Spleen (tissue), 11 donors: ENCODE measurements at regions not wholly inside any gene's neighbourhood (a gene's known extent, or its start where the extent isn't known, plus 50 kb on each side); places are given as distances from the start of the nearest gene placed in this dataset.

Experiments
- DNase-seq: peaks from one replicate; pipeline ENCODE4 v3.0.0-alpha.2; 2020
- H3K27ac ChIP-seq, 8 donors: fragments of 200-600 bp; sonication (generic) in 7 of 8; 1 replicate in 4 of 8; 2 replicates in 4 of 8; pipeline versions ENCODE4 v1.5.0 to v1.8.0; 2016 to 2021; ENCODE audit warnings: inconsistent platforms in 4 of 8, mild to moderate bottlenecking in 4 of 8, moderate library complexity in 1 of 8
- H3K27me3 ChIP-seq, 7 donors: fragments of 200-600 bp; sonication (generic) in 6 of 7; replicated peaks in 1 of 7; 1 replicate in 4 of 7; 2 replicates in 3 of 7; pipeline versions ENCODE4 v1.5.0 to v1.8.0; 2016 to 2021; ENCODE audit warnings: inconsistent platforms in 3 of 7, mild to moderate bottlenecking in 1 of 7
- H3K36me3 ChIP-seq, 6 donors: fragments of 200-600 bp; sonication (generic) in 5 of 6; 1 replicate in 4 of 6; 2 replicates in 2 of 6; pipeline versions ENCODE4 v1.5.0 to v1.8.0; 2016 to 2021; ENCODE audit warnings: inconsistent platforms in 2 of 6
- H3K4me1 ChIP-seq, 6 donors: fragments of 200-600 bp; sonication (generic) in 5 of 6; 1 replicate in 3 of 6; 2 replicates in 3 of 6; pipeline versions ENCODE4 v1.5.0 to v1.8.0; 2016 to 2021; ENCODE audit warnings: inconsistent platforms in 3 of 6
- H3K4me3 ChIP-seq, 8 donors: fragments of 200-600 bp; sonication (generic) in 7 of 8; 1 replicate in 4 of 8; 2 replicates in 4 of 8; pipeline versions ENCODE4 v1.5.0 to v1.8.0; 2016 to 2021; ENCODE audit warnings: inconsistent platforms in 4 of 8, mild to moderate bottlenecking in 4 of 8, moderate library complexity in 2 of 8
- H3K9me3 ChIP-seq, 8 donors: fragments of 200-600 bp; sonication (generic) in 7 of 8; 1 replicate in 4 of 8; 2 replicates in 4 of 8; pipeline versions ENCODE4 v1.5.0 to v1.8.0; 2016 to 2021; ENCODE audit warnings: inconsistent platforms in 4 of 8
- POLR2A ChIP-seq, 3 donors: fragments of 450-650 bp; IDR thresholded peaks; one replicate each; pipeline ENCODE4 v1.5.1; 2017; ENCODE audit warnings: antibody characterized with exemption in 3 of 3, mild to moderate bottlenecking in 1 of 3
- POLR2AphosphoS5 ChIP-seq, 3 donors: sonication (generic); formaldehyde crosslinking; IDR thresholded peaks; one replicate each; pipeline ENCODE4 v1.5.1; 2017; ENCODE audit warnings: antibody characterized with exemption in 3 of 3
- WGBS, 5 donors: extraction: QIAGEN DNeasy Blood & Tissue Kit in 3 of 5; methylation state at CpG; one replicate each; pipeline versions ENCODE4 v1.1.5 to v1.1.7; 2013 to 2018; 5-methylcytosine and 5-hydroxymethylcytosine counted together
- intact Hi-C: fragments of 100-400 bp; cut with DNase I; formaldehyde crosslinking; loops from one replicate; pipeline ENCODE4 v1.15.0; 2023; ENCODE audit warnings: low total_unique reads
- TF ChIP-seq, protein P1 (sequence below), 11 experiments: fragments of 200-600 bp in 7 of 11; fragments of 450-650 bp in 4 of 11; sonication (generic) in 4 of 11; IDR thresholded peaks in 8 of 11; conservative IDR thresholded peaks in 3 of 11; 1 replicate in 7 of 11; 2 replicates in 4 of 11; pipeline versions ENCODE4 v1.4.0 to v1.8.0; 2016 to 2021; ENCODE audit warnings: antibody characterized with exemption in 11 of 11, inconsistent platforms in 4 of 11, mild to moderate bottlenecking in 1 of 11
- donor health status: healthy with polysubstance abuse.
- donor health status: DM: no; HTN: no; CAD: no; lungs with moderate emphysema.
- donor health status: DM: no; HTN: no; CAD: no.
- donor health status: Bipolar disorder and iron deficiency.
- donor health status: healthy.
- donor health status: DM: no; HTN: no; CAD: no.
- donor health status: DM: yes; HTN: yes; CAD: no.

DNA sequence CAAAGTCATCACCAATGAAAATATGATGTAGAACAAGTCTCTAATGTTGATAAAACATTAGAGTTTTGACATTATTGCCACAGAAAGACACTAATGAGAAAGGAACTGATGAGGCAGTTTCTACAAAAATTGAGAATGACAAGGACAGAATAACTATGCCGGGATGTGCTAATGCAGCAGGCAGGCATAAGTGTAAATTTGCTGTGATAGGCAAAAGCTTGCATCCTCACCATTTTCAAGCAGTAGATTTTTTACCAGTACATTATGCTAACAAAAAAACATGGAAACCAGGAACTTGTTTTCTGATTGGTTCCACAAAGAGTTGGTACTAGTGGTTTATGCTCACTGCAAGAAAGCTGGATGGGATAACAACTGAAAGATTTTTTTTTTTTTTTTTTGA lies 715.5 kb upstream of the LRRTM4 start:
- no peak for DNase-seq
- intact Hi-C loops: no loop called here
- WGBS, 5 donors: 90 to 96% (median 93%) methylated on average over 1 of the region's 1 CpG

DNA sequence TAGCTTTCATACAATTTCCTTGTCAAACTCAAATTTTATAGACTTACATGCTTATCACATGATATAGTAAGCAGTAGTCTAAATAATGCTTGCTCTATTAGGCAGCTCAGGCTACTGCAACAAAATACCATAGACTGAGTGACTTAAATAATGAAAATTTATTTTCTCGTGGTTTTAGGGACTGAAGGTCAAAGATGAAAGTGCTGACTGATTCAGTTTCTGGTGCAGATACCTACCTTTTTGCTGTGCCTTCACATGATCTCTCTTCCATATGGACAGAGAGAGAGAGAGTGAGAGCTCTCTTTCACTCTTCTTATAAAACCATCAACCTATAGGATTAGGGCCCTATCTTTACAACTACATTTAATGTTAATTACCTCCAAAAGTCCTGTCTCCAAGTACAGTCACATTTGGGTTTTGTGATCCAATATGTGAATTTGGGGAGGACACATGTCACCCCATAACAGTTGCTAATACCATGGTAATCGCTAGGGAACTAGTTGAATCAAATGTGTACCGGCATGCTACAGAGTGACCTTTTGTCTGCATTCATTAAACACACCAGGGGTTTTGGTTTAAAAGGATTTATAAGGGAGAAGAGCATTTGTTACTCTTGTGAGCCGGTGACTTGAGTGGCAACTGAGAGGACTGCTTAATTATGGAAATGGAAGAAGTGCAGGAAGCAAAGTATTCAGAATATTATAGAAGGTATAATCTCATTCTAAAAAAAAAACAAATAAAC lies 723.4 kb upstream of the LRRTM4 start:
- WGBS, 5 donors: 61 to 72% (median 64%) methylated on average over 4 of the region's 4 CpGs
- Histone ChIP-seq H3K4me3 (no peak overlapping the region), H3K9me3 (peaks cover 0 to 38% (median 27%) of the 10 kb centered on the region in 8 donors), H3K27ac (no peak overlapping the region), H3K27me3 (no peaks in the 10 kb centered on the region), H3K4me1 (no peaks in the 10 kb centered on the region), H3K36me3 (no peaks in the 10 kb centered on the region)
- TF ChIP-seq POLR2AphosphoS5 (IDR thresholded peaks at IDR 0.05) (no peak), POLR2A (IDR thresholded peaks at IDR 0.05) (no peak)
- TF ChIP-seq, protein P1, sequence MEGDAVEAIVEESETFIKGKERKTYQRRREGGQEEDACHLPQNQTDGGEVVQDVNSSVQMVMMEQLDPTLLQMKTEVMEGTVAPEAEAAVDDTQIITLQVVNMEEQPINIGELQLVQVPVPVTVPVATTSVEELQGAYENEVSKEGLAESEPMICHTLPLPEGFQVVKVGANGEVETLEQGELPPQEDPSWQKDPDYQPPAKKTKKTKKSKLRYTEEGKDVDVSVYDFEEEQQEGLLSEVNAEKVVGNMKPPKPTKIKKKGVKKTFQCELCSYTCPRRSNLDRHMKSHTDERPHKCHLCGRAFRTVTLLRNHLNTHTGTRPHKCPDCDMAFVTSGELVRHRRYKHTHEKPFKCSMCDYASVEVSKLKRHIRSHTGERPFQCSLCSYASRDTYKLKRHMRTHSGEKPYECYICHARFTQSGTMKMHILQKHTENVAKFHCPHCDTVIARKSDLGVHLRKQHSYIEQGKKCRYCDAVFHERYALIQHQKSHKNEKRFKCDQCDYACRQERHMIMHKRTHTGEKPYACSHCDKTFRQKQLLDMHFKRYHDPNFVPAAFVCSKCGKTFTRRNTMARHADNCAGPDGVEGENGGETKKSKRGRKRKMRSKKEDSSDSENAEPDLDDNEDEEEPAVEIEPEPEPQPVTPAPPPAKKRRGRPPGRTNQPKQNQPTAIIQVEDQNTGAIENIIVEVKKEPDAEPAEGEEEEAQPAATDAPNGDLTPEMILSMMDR (IDR thresholded peaks at IDR 0.05 in 8 of 11, conservative IDR thresholded peaks at IDR 0.05 in 3 of 11): no peak
- no peak for DNase-seq
- intact Hi-C loops: no loop called here

More for the DNA sequence above, 715.5 kb upstream of the LRRTM4 start:
- Histone ChIP-seq H3K4me1 (no peaks in the 10 kb centered on the region), H3K9me3 (peaks cover 0 to 4% (median 0%) of the 10 kb centered on the region in 8 donors), H3K4me3 (no peak overlapping the region), H3K36me3 (no peaks in the 10 kb centered on the region), H3K27ac (no peak overlapping the region), H3K27me3 (no peaks in the 10 kb centered on the region)
- no peak for TF ChIP-seq POLR2AphosphoS5 (IDR thresholded peaks at IDR 0.05)

GRCh38 chr2:78251708-78252107 lies 729.5 kb upstream of the LRRTM4 start:
- H3K4me3 ChIP-seq: no peak overlapping the region
- H3K9me3 ChIP-seq: peaks cover 0 to 28% (median 22%) of the 10 kb centered on the region in 8 donors
- 46 to 66% (median 58%) methylated on average over 1 of the region's 1 CpG for WGBS, 5 donors
- TF ChIP-seq POLR2A (IDR thresholded peaks at IDR 0.05): no peak
- no peak for TF ChIP-seq POLR2AphosphoS5 (IDR thresholded peaks at IDR 0.05)
- TF ChIP-seq, protein P1 (IDR thresholded peaks at IDR 0.05 in 8 of 11, conservative IDR thresholded peaks at IDR 0.05 in 3 of 11): no peak
- H3K4me1 ChIP-seq: no peaks in the 10 kb centered on the region
- DNase-seq: no peak
- no peaks in the 10 kb centered on the region for H3K36me3 ChIP-seq
- intact Hi-C loops: no loop called here
- no peak overlapping the region for H3K27ac ChIP-seq
- no peaks in the 10 kb centered on the region for H3K27me3 ChIP-seq

GRCh38 chr2:78260861-78261260 lies 738.7 kb upstream of the LRRTM4 start:
- no peak for DNase-seq
- Histone ChIP-seq H3K36me3 (no peaks in the 10 kb centered on the region), H3K27ac (no peak overlapping the region), H3K27me3 (no peaks in the 10 kb centered on the region), H3K9me3 (peaks cover 0 to 3% (median 0%) of the 10 kb centered on the region in 8 donors), H3K4me1 (no peaks in the 10 kb centered on the region), H3K4me3 (no peak overlapping the region)
- TF ChIP-seq POLR2A (IDR thresholded peaks at IDR 0.05): no peak
- no peak for TF ChIP-seq POLR2AphosphoS5 (IDR thresholded peaks at IDR 0.05)
- TF ChIP-seq, protein P1 (IDR thresholded peaks at IDR 0.05 in 8 of 11, conservative IDR thresholded peaks at IDR 0.05 in 3 of 11): no peak
- intact Hi-C loops: no loop called here
- 51 to 74% (median 60%) methylated on average over 2 of the region's 2 CpGs for WGBS, 5 donors
